HG03095 (cell line): ENCODE measurements at regions not wholly inside any gene's neighbourhood (a gene's known extent, or its start where the extent isn't known, plus 50 kb on each side); places are given as distances from the start of the nearest gene placed in this dataset.
"Not testable (repeated sequence)": the region's sequence is repeated elsewhere in the genome, so short reads cannot be mapped to it uniquely, and the experiment has no call there.

ENCODE experiments used
- ATAC-seq: cut with Tn5 transposase; IDR thresholded peaks from one replicate; pipeline ENCODE4 v1.9.1; 2021; ENCODE audit warnings: moderate library complexity; ENCODE audit not compliant: unreplicated experiment

DNA sequence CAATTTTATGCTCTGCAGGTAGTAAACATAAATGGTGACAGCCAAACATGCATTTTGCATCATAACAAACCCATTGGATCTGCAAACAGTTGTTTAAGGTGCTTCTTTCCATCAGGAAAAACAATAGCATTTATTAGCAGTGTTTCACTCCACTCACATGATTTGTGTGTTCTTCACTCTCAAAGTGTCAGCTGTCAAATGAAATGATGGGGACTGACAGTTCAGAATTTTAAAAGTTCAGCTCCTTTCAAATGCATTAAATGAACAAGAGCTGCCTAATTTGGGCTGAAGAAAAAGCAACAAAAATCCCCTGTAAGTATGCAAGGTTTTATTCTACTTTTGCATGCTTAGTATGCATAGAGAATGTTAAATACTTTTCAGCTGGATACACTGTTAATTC, 145.2 kb upstream of the CDIN1 start:
- no peak for ATAC-seq

GRCh38 chr15:36438499-36438898, 140.9 kb upstream of the CDIN1 start:
- no peak for ATAC-seq

DNA sequence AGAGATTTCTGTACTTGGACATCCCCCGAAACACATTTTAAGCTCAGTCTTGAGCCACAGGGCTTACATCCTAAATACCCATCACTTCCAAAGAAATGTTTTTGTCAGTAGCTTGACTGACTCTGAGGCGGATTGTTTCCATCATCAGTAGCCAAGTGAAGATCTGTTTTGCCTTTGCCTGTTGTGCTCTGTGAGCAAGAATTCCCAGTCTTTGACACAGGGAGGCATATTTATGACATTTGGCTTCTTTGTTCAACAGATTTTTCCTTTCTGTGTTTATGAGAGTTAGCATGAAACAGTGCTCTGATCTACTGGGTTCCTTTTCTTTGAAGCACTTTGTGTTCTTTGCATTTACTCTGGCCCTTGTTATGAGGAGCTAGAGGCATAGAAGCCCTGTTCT, 132.1 kb upstream of the CDIN1 start:
- no peak for ATAC-seq

DNA sequence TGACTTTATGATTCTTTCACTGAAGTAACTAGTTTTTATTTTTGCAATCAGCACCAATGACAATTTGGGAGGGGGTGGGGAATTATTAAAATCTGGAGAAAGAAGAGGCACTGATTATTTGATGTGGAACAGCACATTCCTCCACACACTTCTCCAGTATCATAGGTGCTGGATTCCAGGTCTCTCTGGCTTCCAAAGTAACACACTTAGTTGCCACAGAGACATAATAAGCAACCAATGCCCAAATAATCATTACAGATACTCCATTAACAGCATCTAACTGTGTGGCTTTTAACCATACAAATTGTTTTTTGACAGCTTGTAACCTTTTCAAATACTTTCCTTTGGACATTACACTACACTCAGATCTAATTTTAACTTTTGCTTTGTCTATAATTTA, 131.0 kb upstream of the CDIN1 start:
- ATAC-seq = no peak

GRCh38 chr15:36449084-36449661, 130.3 kb upstream of the CDIN1 start:
- ATAC-seq = no peak

- no peak for ATAC-seq
These were observed 129.7 kb upstream of the CDIN1 start for GRCh38 chr15:36449662-36450145.

- not testable (repeated sequence) for ATAC-seq
These were observed 125.2 kb upstream of the CDIN1 start for GRCh38 chr15:36454244-36454643.

GRCh38 chr15:36458411-36458810, 121.0 kb upstream of the CDIN1 start:
- no peak for ATAC-seq

- no peak for ATAC-seq
These were observed 114.1 kb upstream of the CDIN1 start for GRCh38 chr15:36465304-36465703.

- ATAC-seq = no peak
These were observed 110.7 kb upstream of the CDIN1 start for GRCh38 chr15:36468746-36469145.

- no peak for ATAC-seq
These were observed 110.0 kb upstream of the CDIN1 start for GRCh38 chr15:36469311-36469966.

GRCh38 chr15:36472672-36473071, 106.8 kb upstream of the CDIN1 start:
- ATAC-seq = no peak

DNA sequence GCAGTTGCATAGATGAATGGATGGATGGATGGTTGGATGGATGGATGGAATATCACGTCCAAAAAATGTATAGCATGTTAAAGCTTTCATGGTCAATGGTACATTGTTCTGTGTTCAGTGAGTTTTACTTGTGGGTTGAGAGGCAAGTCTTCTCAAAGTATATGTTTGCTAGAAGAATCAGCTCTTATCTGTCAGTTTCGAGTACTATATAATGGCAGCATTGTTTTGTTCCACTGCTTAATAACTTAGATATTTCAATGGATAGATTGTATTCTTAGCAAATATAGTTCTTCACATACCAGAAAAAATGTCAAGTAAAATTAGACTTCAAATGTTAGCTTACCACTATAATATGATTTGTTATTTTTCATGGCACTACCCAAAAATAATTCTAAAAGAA, 100.9 kb upstream of the CDIN1 start:
- ATAC-seq = no peak

GRCh38 chr15:36479200-36479896, 100.1 kb upstream of the CDIN1 start:
- ATAC-seq = no peak

- no peak for ATAC-seq
These were observed 98.3 kb upstream of the CDIN1 start for GRCh38 chr15:36481156-36481555.

DNA sequence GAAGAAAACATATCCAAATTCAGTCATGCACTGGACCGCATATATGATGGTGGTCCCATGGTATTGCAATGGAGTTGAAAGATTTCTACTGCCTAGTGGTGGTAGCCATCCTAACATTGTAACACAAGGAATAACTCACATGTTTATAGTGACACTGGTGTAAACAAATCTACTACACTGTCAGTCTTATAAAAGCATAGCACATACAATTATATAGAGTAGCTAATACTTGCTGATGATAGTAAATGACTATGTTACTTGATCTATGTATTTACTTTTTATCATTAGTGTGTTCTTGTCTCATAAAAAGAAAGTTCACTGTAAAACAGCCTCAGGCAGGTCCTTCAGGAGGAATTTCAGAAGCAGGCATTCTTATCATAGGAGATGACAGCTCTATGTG, 96.0 kb upstream of the CDIN1 start:
- ATAC-seq = no peak

DNA sequence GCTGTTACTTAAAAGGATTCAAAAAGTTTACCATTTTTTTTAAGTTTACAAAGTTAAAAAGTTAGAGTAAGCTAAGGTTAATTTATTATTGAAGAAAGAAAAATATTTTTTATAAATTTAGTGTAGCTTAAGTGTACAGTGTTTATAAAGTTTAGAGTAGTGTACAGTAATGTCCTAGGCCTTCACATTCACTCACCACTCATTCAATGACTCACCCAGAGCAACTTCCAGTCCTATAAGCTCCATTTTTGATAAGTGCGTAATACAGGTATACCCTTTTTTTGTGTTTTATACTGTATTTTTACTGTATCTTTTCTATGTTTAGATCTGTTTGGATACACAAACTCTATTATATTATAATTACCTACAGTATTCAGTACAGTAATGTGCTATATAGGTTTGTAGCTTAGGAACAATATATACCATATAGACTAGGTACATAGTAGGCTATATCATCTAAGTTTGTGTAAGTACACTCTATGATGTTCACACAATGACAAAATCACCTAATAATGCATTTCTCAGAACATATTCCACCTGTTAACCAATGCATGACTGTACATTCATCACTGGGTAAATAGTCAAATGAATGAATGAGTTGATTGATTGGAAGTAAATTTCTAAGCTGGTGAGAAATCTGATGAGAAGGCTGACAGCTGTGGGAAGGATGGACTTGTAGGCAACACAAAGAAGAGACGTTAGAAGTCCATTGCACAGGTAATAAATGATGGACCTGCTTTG, 95.2 kb upstream of the CDIN1 start:
- no peak for ATAC-seq

DNA sequence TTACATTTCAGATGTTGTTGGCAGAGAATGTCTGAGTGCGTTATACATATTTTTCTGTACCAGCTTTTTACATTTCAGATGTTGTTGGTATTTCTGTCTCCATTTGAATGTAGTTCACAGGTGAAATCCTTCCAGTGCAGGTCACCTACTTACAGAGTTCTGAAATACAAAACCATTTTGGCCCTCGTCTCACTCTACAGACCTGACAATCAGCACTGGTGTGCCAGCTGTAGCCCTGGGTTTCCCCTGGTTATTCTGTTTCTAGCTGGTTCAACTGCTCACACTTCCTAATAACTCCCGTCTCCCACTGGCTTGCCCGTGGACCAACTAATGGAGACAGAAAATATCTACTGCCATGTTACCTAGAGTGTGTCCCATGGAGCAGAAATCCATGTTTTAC, 87.5 kb upstream of the CDIN1 start:
- ATAC-seq = no peak

GRCh38 chr15:36495456-36495991, 83.9 kb upstream of the CDIN1 start:
- no peak for ATAC-seq

GRCh38 chr15:36497901-36498300, 81.5 kb upstream of the CDIN1 start:
- ATAC-seq = no peak

DNA sequence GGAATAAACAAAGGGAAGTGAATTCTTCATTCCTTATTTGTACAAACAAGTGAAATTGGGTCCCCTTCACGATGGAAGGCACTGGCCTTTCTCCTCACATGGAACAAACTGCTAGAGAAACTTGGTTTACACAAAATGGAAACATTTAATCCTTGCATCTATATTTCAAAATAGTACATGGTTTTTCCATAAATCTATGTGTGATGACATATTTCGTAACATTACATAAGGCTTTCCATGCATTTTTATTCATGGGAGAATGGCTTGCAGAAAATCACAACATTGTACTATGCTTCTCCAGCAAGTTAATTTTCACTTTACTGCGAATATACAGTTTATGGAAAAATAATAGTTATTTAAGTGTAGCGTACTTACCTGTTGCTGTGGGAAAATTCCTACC, 81.0 kb upstream of the CDIN1 start:
- no peak for ATAC-seq
